SH-SY5Y (cell line): ENCODE measurements at regions not wholly inside any gene's neighbourhood (a gene's known extent, or its start where the extent isn't known, plus 50 kb on each side); places are given as distances from the start of the nearest gene placed in this dataset.

Source experiments
- GATA2 ChIP-seq: IDR thresholded peaks from 2 replicates; pipeline ENCODE4 v1.6.1; 2011; ENCODE audit warnings: mild to moderate bottlenecking, low read depth, low read length
- GATA3 ChIP-seq: IDR thresholded peaks from 2 replicates; pipeline ENCODE4 v1.6.1; 2011; ENCODE audit warnings: low read depth, mild to moderate bottlenecking, low read length, moderate library complexity

DNA sequence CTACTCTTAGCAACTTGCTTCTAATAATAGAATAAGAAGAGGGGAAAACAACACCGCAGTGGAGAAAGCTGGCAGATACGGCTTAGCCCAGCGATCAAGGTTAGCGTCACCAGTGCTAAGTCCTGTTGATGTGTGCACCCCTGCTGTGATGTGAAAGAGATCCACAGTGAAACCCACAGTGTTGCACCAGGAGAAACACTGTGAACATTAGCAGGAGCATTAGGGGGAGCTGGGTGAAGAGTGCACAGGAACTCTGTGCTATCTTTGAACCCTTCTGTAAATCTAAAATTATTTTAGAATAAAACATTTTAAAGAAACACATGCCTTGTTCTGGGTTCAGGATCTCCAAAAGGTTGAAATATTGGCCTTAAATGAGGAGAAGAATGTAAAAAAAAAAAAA, 154.1 kb upstream of the UNC5B start:
- no peak for TF ChIP-seq GATA2
- TF ChIP-seq GATA3, result no peak

GRCh38 chr10:71059054-71059818, 153.1 kb upstream of the UNC5B start:
- TF ChIP-seq GATA3 (no peak), GATA2 (no peak)

DNA sequence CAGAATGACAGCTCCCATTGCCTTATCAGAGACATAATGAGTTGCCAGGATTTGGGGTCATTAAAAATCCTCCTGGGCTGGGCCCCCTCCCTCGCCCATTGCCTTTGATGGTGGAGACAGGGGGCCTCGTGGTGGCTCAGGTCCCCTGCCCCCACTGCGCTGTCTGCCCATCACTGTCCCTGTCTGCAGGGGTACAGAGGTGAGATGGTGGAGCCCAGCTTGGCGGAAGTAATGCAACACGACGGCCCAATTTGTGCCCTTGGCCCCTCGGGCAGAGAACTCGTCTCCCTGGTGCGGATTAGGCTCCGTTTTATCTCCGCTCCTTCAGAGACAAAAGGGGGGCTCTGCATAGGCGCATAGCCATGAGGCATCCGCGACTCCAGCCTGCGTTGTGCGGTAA, 152.4 kb upstream of the UNC5B start:
- TF ChIP-seq GATA2 (no peak), GATA3 (no peak)

DNA sequence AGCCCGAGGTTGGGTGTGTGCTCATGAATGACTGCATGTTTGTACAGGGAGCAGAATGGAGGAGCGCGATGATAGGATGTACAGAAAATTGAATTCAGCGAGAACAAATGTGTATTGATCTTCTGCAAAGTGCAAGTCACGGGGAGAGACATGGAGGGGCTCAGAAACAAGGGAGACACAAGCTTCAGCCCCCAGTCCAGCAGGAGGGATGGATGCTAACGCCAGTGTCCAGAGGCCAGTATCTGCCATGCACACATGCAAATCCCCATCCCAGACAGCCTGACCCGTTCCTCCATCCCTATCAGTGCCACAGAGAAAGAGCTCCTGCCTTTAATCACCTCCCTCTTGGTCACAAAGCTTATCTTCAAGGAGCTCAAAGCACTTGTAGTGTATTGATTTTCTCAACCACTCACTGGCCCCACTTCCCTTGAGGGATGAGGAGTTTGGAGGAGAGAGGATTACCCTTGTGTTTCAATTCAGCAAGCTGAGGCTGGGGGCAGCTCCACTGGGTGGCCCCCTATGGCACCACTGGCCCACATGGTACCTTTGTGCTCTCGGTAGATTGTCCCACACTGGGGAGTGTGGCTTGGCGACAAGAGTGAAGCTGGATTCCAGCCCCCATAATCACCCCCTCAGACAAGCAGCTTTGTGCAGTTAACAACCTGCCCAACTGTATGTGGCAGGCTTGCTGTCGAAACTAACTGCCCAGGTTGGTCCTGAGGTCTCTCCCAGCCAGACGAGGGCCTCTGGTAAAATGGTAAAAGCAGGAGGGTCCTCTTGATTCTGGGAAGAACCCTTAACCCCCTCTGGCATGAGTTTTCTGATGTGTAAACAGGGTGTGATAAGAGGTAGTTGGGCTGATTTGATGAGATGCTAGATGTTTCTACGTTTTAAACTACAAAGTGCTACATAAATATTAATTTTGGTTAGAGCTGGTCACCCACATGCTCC, 151.6 kb upstream of the UNC5B start:
- TF ChIP-seq GATA2 (no peak), GATA3 (no peak)

GRCh38 chr10:71061472-71061871, 150.9 kb upstream of the UNC5B start:
- no peak for TF ChIP-seq GATA2
- TF ChIP-seq GATA3, result no peak

- no peak for TF ChIP-seq GATA3
- TF ChIP-seq GATA2, result no peak
These were observed 150.2 kb upstream of the UNC5B start for GRCh38 chr10:71062156-71062555.

DNA sequence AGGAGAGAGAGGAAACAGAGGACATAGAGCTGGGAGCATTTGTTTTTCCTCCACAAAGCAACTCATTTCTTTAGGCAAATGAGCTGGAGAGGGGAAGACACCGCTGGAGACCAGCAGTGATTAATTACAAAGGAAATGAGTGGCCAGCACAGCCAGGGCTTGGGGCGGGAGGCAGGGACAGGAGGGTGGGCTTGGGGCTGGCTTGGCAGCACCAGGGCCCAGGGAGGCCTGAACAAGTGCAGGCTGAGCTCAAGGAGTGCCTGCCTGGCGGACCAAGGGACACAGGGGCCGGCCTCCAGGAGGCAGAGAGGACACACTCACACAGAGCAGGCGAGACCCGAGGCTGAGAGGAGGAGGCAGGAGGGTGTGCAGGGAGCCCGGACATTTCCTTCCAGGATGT, 149.0 kb upstream of the UNC5B start:
- TF ChIP-seq GATA3 (no peak), GATA2 (no peak)

GRCh38 chr10:71064413-71065118, 147.8 kb upstream of the UNC5B start:
- TF ChIP-seq GATA3, result no peak
- TF ChIP-seq GATA2, result no peak

- TF ChIP-seq GATA2, result no peak
- no peak for TF ChIP-seq GATA3
These were observed 146.7 kb upstream of the UNC5B start for GRCh38 chr10:71065659-71066058.

GRCh38 chr10:71066600-71066999, 145.8 kb upstream of the UNC5B start:
- TF ChIP-seq GATA3 (no peak), GATA2 (no peak)

DNA sequence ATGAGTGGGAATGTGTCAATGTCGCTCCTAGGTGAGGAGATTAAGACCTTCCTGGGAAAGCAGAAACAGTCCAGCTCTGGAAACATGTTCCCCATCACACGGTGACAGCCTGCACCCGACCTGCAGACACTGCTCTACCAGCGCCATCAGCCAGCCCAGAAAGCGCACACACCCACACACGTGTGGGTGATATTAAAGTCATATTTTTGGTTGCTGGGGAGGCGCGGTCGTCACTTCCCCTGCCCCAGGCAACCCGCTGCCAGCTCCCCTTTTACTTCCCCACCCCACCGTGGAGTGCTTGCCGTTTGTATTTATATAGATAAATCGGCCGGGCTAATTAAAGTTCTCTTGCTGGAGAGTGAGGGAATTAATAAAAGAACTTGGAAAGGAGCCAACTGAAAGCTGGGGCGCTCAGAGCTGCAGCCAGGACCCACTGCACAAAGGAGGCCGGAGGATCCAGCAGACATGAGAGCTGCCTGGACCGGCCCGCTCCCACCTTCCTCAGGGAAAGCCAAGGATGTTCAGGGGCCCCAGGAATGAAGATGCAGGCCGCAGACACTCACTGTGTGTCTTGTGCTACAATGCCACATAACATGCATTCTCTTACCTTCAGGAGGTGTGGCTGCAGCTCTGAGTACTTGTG, 145.2 kb upstream of the UNC5B start:
- TF ChIP-seq GATA3, result no peak
- no peak for TF ChIP-seq GATA2

- no peak for TF ChIP-seq GATA2
- TF ChIP-seq GATA3, result no peak
These were observed 143.5 kb upstream of the UNC5B start for GRCh38 chr10:71068861-71069271.

GRCh38 chr10:71069909-71070666, 142.3 kb upstream of the UNC5B start:
- TF ChIP-seq GATA2, result no peak
- no peak for TF ChIP-seq GATA3

- TF ChIP-seq GATA2, result no peak
- TF ChIP-seq GATA3, result no peak
These were observed 141.6 kb upstream of the UNC5B start for GRCh38 chr10:71070741-71071140.
